Prostate gland (tissue), 2 donors: ENCODE measurements at regions not wholly inside any gene's neighbourhood (a gene's known extent, or its start where the extent isn't known, plus 50 kb on each side); places are given as distances from the start of the nearest gene placed in this dataset.

Source experiments
- POLR2A ChIP-seq: fragments of 450-650 bp; IDR thresholded peaks from one replicate; pipeline ENCODE4 v1.6.1; 2016; ENCODE audit warnings: antibody characterized with exemption, mild to moderate bottlenecking
- TF ChIP-seq, protein P1 (sequence below), 4 experiments: fragments of 200-600 bp in 2 of 4; fragments of 450-650 bp in 2 of 4; sonication (generic) in 2 of 4; IDR thresholded peaks; 1 replicate in 3 of 4; 2 replicates in 1 of 4; pipeline ENCODE4 v1.5.1; 2016 to 2019; ENCODE audit warnings: antibody characterized with exemption in 4 of 4, mild to moderate bottlenecking in 2 of 4, moderate library complexity in 2 of 4

DNA sequence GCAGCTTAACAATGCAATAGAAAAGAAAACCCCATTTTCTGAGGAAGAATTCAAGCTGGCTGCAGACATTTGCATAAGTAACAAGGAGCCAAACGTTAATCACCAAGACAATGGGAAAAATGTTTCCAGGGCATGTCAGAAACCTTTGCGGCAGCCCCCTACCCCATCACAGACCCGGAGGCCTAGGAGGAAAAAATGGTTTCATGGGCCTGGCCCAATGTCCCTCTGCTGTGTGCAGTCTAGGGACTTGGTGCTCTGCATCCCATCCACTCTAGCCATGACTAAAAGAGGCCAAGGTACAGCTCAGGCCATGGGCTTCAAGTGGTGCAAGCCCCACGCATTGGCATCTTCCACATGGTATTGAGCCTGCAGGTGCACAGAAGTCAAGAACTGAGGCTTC, 147.0 kb upstream of the NR3C2 start:
- TF ChIP-seq, protein P1, sequence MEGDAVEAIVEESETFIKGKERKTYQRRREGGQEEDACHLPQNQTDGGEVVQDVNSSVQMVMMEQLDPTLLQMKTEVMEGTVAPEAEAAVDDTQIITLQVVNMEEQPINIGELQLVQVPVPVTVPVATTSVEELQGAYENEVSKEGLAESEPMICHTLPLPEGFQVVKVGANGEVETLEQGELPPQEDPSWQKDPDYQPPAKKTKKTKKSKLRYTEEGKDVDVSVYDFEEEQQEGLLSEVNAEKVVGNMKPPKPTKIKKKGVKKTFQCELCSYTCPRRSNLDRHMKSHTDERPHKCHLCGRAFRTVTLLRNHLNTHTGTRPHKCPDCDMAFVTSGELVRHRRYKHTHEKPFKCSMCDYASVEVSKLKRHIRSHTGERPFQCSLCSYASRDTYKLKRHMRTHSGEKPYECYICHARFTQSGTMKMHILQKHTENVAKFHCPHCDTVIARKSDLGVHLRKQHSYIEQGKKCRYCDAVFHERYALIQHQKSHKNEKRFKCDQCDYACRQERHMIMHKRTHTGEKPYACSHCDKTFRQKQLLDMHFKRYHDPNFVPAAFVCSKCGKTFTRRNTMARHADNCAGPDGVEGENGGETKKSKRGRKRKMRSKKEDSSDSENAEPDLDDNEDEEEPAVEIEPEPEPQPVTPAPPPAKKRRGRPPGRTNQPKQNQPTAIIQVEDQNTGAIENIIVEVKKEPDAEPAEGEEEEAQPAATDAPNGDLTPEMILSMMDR (IDR thresholded peaks at IDR 0.05): no peak
- no peak for TF ChIP-seq POLR2A
